GM12875 (cell line): ENCODE measurements at regions not wholly inside any gene's neighbourhood (a gene's known extent, or its start where the extent isn't known, plus 50 kb on each side); places are given as distances from the start of the nearest gene placed in this dataset.

ENCODE experiments used
- H3K4me3 ChIP-seq: one replicate; pipeline ENCODE4 v1.5.1; 2011; ENCODE audit warnings: low read depth, low read length, control low read depth
- CTCF ChIP-seq: IDR thresholded peaks from 2 replicates; pipeline ENCODE4 v1.5.1; 2011; ENCODE audit warnings: low read depth, mild to moderate bottlenecking, control low read depth, inconsistent platforms, low read length, moderate library complexity, borderline replicate concordance; ENCODE audit not compliant: insufficient read depth

- TF ChIP-seq CTCF = no peak
- no peak overlapping the region for H3K4me3 ChIP-seq
Measured at GRCh38 chr5:57569601-57570000, 87.0 kb upstream of the ACTBL2 start.

- no peak for TF ChIP-seq CTCF
- no peak overlapping the region for H3K4me3 ChIP-seq
Measured at GRCh38 chr5:57568136-57568535, 85.5 kb upstream of the ACTBL2 start.

- no peak for TF ChIP-seq CTCF
- no peak overlapping the region for H3K4me3 ChIP-seq
Measured at GRCh38 chr5:57566914-57567313, 84.3 kb upstream of the ACTBL2 start.

GRCh38 chr5:57561231-57561842 lies 78.7 kb upstream of the ACTBL2 start:
- no peak for TF ChIP-seq CTCF
- H3K4me3 ChIP-seq = no peak overlapping the region

GRCh38 chr5:57559110-57559635 lies 76.6 kb upstream of the ACTBL2 start:
- H3K4me3 ChIP-seq = no peak overlapping the region
- TF ChIP-seq CTCF = no peak

- no peak for TF ChIP-seq CTCF
- no peak overlapping the region for H3K4me3 ChIP-seq
Measured at GRCh38 chr5:57552033-57552432, 69.4 kb upstream of the ACTBL2 start.

- no peak for TF ChIP-seq CTCF
- no peak overlapping the region for H3K4me3 ChIP-seq
Measured at GRCh38 chr5:57551251-57551650, 68.6 kb upstream of the ACTBL2 start.
